Mesenchymal stem cell (in vitro differentiated cells and primary cell): ENCODE measurements at regions not wholly inside any gene's neighbourhood (a gene's known extent, or its start where the extent isn't known, plus 50 kb on each side); places are given as distances from the start of the nearest gene placed in this dataset.

Source experiments
- DNase-seq: peaks from one replicate; pipeline ENCODE4 v3.0.0-alpha.2; 2013
- H2AFZ ChIP-seq: one replicate; pipeline ENCODE4 v1.6.1; 2013; ENCODE audit warnings: low read depth, mild to moderate bottlenecking, control low read depth, inconsistent platforms, low read length, moderate library complexity
- H2AK5ac ChIP-seq: 2 replicates; pipeline ENCODE4 v1.6.1; 2013; ENCODE audit warnings: low read length, moderate library complexity, mild to moderate bottlenecking, inconsistent platforms; ENCODE audit not compliant: severe bottlenecking
- H2BK120ac ChIP-seq: one replicate; pipeline ENCODE4 v1.6.1; 2013; ENCODE audit warnings: low read depth, mild to moderate bottlenecking, inconsistent platforms, low read length, moderate library complexity
- H2BK12ac ChIP-seq, 2 experiments: one replicate each; pipeline ENCODE4 v1.6.1; 2013; ENCODE audit warnings: inconsistent platforms in 2 of 2, low read length in 2 of 2, mild to moderate bottlenecking in 2 of 2, moderate library complexity in 2 of 2, control low read depth in 1 of 2
- H2BK15ac ChIP-seq: one replicate; pipeline ENCODE4 v1.6.1; 2013; ENCODE audit warnings: mild to moderate bottlenecking, low read depth, inconsistent platforms; ENCODE audit not compliant: poor library complexity, severe bottlenecking
- H2BK5ac ChIP-seq: 2 replicates; pipeline ENCODE4 v1.6.1; 2013; ENCODE audit warnings: low read depth, mild to moderate bottlenecking, low read length, control low read depth, inconsistent platforms; ENCODE audit not compliant: poor library complexity, severe bottlenecking
- H3K14ac ChIP-seq, 2 experiments: one replicate each; pipeline ENCODE4 v1.6.1; 2013; ENCODE audit warnings: inconsistent platforms in 2 of 2, low read length in 2 of 2, control low read depth in 1 of 2, mild to moderate bottlenecking in 1 of 2, moderate library complexity in 1 of 2
- H3K18ac ChIP-seq, 2 experiments: one replicate each; pipeline ENCODE4 v1.6.1; 2013; ENCODE audit warnings: inconsistent platforms in 2 of 2, low read length in 2 of 2, control low read depth in 1 of 2, low read depth in 1 of 2, mild to moderate bottlenecking in 1 of 2
- H3K23ac ChIP-seq, 2 experiments: one replicate each; pipeline ENCODE4 v1.6.1; 2013; ENCODE audit warnings: inconsistent platforms in 2 of 2, low read length in 2 of 2, mild to moderate bottlenecking in 2 of 2, moderate library complexity in 2 of 2, control low read depth in 1 of 2
- H3K27ac ChIP-seq: 2 replicates; pipeline ENCODE4 v1.5.1; 2013; ENCODE audit warnings: mild to moderate bottlenecking, moderate library complexity, low read length, control low read depth, inconsistent platforms; ENCODE audit not compliant: poor library complexity, severe bottlenecking
- H3K27me3 ChIP-seq, 2 experiments: 2 replicates each; pipeline versions ENCODE4 v1.6.1 to v1.7.0; 2013; ENCODE audit warnings: low read length in 2 of 2, mild to moderate bottlenecking in 2 of 2, moderate library complexity in 2 of 2, control low read depth in 1 of 2, inconsistent platforms in 1 of 2; ENCODE audit not compliant: control insufficient read depth in 1 of 2, insufficient read depth in 1 of 2
- H3K36me3 ChIP-seq, 2 experiments: 2 replicates each; pipeline versions ENCODE4 v1.6.1 to v1.7.0; 2013; ENCODE audit warnings: low read length in 2 of 2, control low read depth in 1 of 2, inconsistent platforms in 1 of 2, low read depth in 1 of 2, mild to moderate bottlenecking in 1 of 2; ENCODE audit not compliant: insufficient read depth in 2 of 2, control insufficient read depth in 1 of 2
- H3K4ac ChIP-seq, 2 experiments: one replicate each; pipeline ENCODE4 v1.6.1; 2013; ENCODE audit warnings: inconsistent platforms in 2 of 2, low read length in 2 of 2, mild to moderate bottlenecking in 2 of 2, moderate library complexity in 2 of 2, control low read depth in 1 of 2, low read depth in 1 of 2
- H3K4me1 ChIP-seq: 2 replicates; pipeline ENCODE4 v1.6.1; 2013; ENCODE audit warnings: low read depth, low read length, control low read depth; ENCODE audit not compliant: control insufficient read depth, insufficient read depth
- H3K4me2 ChIP-seq: 2 replicates; pipeline ENCODE4 v1.6.1; 2013; ENCODE audit warnings: low read length, mild to moderate bottlenecking, inconsistent platforms; ENCODE audit not compliant: poor library complexity, severe bottlenecking
- H3K4me3 ChIP-seq, 2 experiments: 2 replicates each; pipeline versions ENCODE4 v1.5.1 to v1.7.0; 2013; ENCODE audit warnings: low read length in 2 of 2, mild to moderate bottlenecking in 2 of 2, control low read depth in 1 of 2, low read depth in 1 of 2; ENCODE audit not compliant: insufficient read depth in 1 of 2
- H3K79me1 ChIP-seq: replicated peaks from 2 replicates; pipeline ENCODE4 v1.6.1; 2013; ENCODE audit warnings: mild to moderate bottlenecking, control low read depth, low read length, inconsistent platforms; ENCODE audit not compliant: poor library complexity, severe bottlenecking
- H3K9ac ChIP-seq: 2 replicates; pipeline ENCODE4 v1.7.0; 2013; ENCODE audit warnings: mild to moderate bottlenecking, low read length, moderate library complexity
- H3K9me3 ChIP-seq: 2 replicates; pipeline ENCODE4 v1.7.0; 2013; ENCODE audit warnings: mild to moderate bottlenecking, low read length; ENCODE audit not compliant: control insufficient read depth
- H4K8ac ChIP-seq: one replicate; pipeline ENCODE4 v1.6.1; 2013; ENCODE audit warnings: inconsistent platforms, mild to moderate bottlenecking, low read length, moderate library complexity
- H4K91ac ChIP-seq: one replicate; pipeline ENCODE4 v1.6.1; 2013; ENCODE audit warnings: mild to moderate bottlenecking, low read length, inconsistent platforms
- WGBS: methylation state at CpG from one replicate; pipeline ENCODE4 v1.1.7; 2013; ENCODE audit warnings: mixed read lengths; 5-methylcytosine and 5-hydroxymethylcytosine counted together

- no peak overlapping the region for H3K4me3 ChIP-seq
- no peak overlapping the region for H2BK120ac ChIP-seq
- H2BK5ac ChIP-seq: no peak overlapping the region
- H3K4me2 ChIP-seq: no peak overlapping the region
- no peak overlapping the region for H3K14ac ChIP-seq
- no peaks in the 10 kb centered on the region for H3K36me3 ChIP-seq
- H3K18ac ChIP-seq: no peak overlapping the region
- no peak for DNase-seq
- no peak overlapping the region for H3K9ac ChIP-seq
- no peaks in the 10 kb centered on the region for H3K4me1 ChIP-seq
- no peak overlapping the region for H3K4ac ChIP-seq
- no peaks in the 10 kb centered on the region for H3K9me3 ChIP-seq
- H2BK15ac ChIP-seq: no peak overlapping the region
- H4K91ac ChIP-seq: no peak overlapping the region
- no peak overlapping the region for H3K23ac ChIP-seq
- no peak overlapping the region for H3K27ac ChIP-seq
- no peaks in the 10 kb centered on the region for H3K27me3 ChIP-seq
- H2BK12ac ChIP-seq: no peak overlapping the region
- WGBS: 86% methylated on average over 1 of the region's 1 CpG
- no peak overlapping the region for H2AK5ac ChIP-seq
- H4K8ac ChIP-seq: no peak overlapping the region
- no peaks in the 10 kb centered on the region for H3K79me1 ChIP-seq
- H2AFZ ChIP-seq: no peak overlapping the region
Measured at GRCh38 chr13:60893801-60894200, 496.8 kb downstream of the TDRD3 start.

GRCh38 chr13:60887711-60888110 lies 490.7 kb downstream of the TDRD3 start:
- Histone ChIP-seq H2BK15ac (no peak overlapping the region), H3K4ac (no peak overlapping the region), H2AK5ac (no peak overlapping the region), H3K79me1 (no peaks in the 10 kb centered on the region), H2BK5ac (no peak overlapping the region), H3K23ac (no peak overlapping the region), H3K9ac (no peak overlapping the region), H4K91ac (no peak overlapping the region), H3K4me2 (no peak overlapping the region), H3K9me3 (no peaks in the 10 kb centered on the region), H2BK12ac (no peak overlapping the region), H4K8ac (no peak overlapping the region), H3K36me3 (no peaks in the 10 kb centered on the region), H3K18ac (no peak overlapping the region), H3K4me1 (no peaks in the 10 kb centered on the region), H3K14ac (no peak overlapping the region), H3K27me3 (no peaks in the 10 kb centered on the region), H2AFZ (no peak overlapping the region), H3K4me3 (no peak overlapping the region), H2BK120ac (no peak overlapping the region), H3K27ac (no peak overlapping the region)
- WGBS: no CpG with 5 or more reads among the region's 2 CpGs
- DNase-seq: no peak

- Histone ChIP-seq H3K9ac (no peak overlapping the region), H3K27ac (no peak overlapping the region), H4K8ac (no peak overlapping the region), H2AFZ (no peak overlapping the region), H3K23ac (no peak overlapping the region), H3K4me3 (no peak overlapping the region), H3K4ac (no peak overlapping the region), H3K9me3 (no peaks in the 10 kb centered on the region), H2BK15ac (no peak overlapping the region), H3K36me3 (no peaks in the 10 kb centered on the region), H4K91ac (no peak overlapping the region), H2AK5ac (no peak overlapping the region), H3K79me1 (no peaks in the 10 kb centered on the region), H3K27me3 (no peaks in the 10 kb centered on the region), H3K4me2 (no peak overlapping the region), H2BK5ac (no peak overlapping the region), H3K4me1 (no peaks in the 10 kb centered on the region), H3K18ac (no peak overlapping the region), H2BK12ac (no peak overlapping the region), H3K14ac (no peak overlapping the region), H2BK120ac (no peak overlapping the region)
- no peak for DNase-seq
- no CpG with 5 or more reads among the region's 1 CpG for WGBS
Measured at GRCh38 chr13:60881507-60881906, 484.5 kb downstream of the TDRD3 start.

GRCh38 chr13:60873116-60873515 lies 476.1 kb downstream of the TDRD3 start:
- 47% methylated on average over 1 of the region's 2 CpGs for WGBS

More at GRCh38 chr13:60873116-60873515, 476.1 kb downstream of the TDRD3 start:
- Histone ChIP-seq H3K4me1 (no peaks in the 10 kb centered on the region), H2BK12ac (no peak overlapping the region), H3K27ac (no peak overlapping the region), H4K8ac (no peak overlapping the region), H3K9me3 (peaks cover 10% of the 10 kb centered on the region), H3K14ac (no peak overlapping the region), H3K4me2 (no peak overlapping the region), H3K27me3 (no peaks in the 10 kb centered on the region), H3K23ac (no peak overlapping the region), H3K4me3 (no peak overlapping the region), H3K18ac (no peak overlapping the region), H3K79me1 (no peaks in the 10 kb centered on the region), H2BK5ac (no peak overlapping the region), H2BK15ac (no peak overlapping the region), H3K4ac (no peak overlapping the region), H2BK120ac (no peak overlapping the region), H3K36me3 (no peaks in the 10 kb centered on the region), H4K91ac (no peak overlapping the region), H2AFZ (no peak overlapping the region), H3K9ac (no peak overlapping the region), H2AK5ac (no peak overlapping the region)
- no peak for DNase-seq
